Caco-2 (cell line): ENCODE measurements at regions not wholly inside any gene's neighbourhood (a gene's known extent, or its start where the extent isn't known, plus 50 kb on each side); places are given as distances from the start of the nearest gene placed in this dataset.

Experiments used
- BruUV-seq: library from RNA; stranded (reverse); fragments of 400-500 nt; replicated peaks from 2 replicates; lab custom pipeline; 2021; lab: Mats Ljungman, UMichigan
- CTCF ChIA-PET: fragments of 300-600 bp; sonication (Branson Sonifier 250); formaldehyde crosslinking; loops from one replicate; lab custom pipeline; 2022; ENCODE audit warnings: antibody characterized with exemption; lab: Charles Lee
- POLR2A ChIA-PET: fragments of 300-600 bp; sonication (Branson Sonifier 250); formaldehyde crosslinking; loops from one replicate; lab custom pipeline; 2022; ENCODE audit warnings: antibody characterized with exemption; lab: Charles Lee
- DNase-seq, 2 experiments: peaks; one replicate each; pipeline versions ENCODE4 v3.0.0 to v3.0.0-alpha.2; 2020 to 2022
- H3K27me3 ChIP-seq: replicated peaks from 2 replicates; pipeline ENCODE4 v1.6.0; 2011; ENCODE audit warnings: low read length; ENCODE audit not compliant: control insufficient read depth, insufficient read depth
- H3K36me3 ChIP-seq: 2 replicates; pipeline ENCODE4 v1.5.1; 2011; ENCODE audit warnings: low read length; ENCODE audit not compliant: control insufficient read depth, insufficient read depth
- H3K4me1 ChIP-seq: fragments of 250-450 bp; sonication (Bioruptor Pico); 2 replicates; pipeline ENCODE4 v1.5.1; 2020; ENCODE audit warnings: mild to moderate bottlenecking
- H3K4me3 ChIP-seq: 2 replicates; pipeline ENCODE4 v1.5.1; 2011; ENCODE audit warnings: low read depth, mild to moderate bottlenecking, control low read depth, low read length
- H3K9me3 ChIP-seq: fragments of 250-450 bp; sonication (Bioruptor Pico); 2 replicates; pipeline ENCODE4 v1.5.1; 2020; ENCODE audit warnings: mild to moderate bottlenecking, moderate library complexity
- H3K27ac Mint-ChIP-seq: one replicate; pipeline ENCODE4 v1.8.0; 2022; ENCODE audit warnings: mixed read lengths; ENCODE audit not compliant: unreplicated experiment
- H3K27me3 Mint-ChIP-seq: one replicate; pipeline ENCODE4 v1.8.0; 2022; ENCODE audit warnings: mixed read lengths; ENCODE audit not compliant: insufficient read depth, unreplicated experiment
- H3K36me3 Mint-ChIP-seq: one replicate; pipeline ENCODE4 v1.8.0; 2022; ENCODE audit warnings: mild to moderate bottlenecking, mixed read lengths; ENCODE audit not compliant: insufficient read depth, unreplicated experiment
- H3K4me1 Mint-ChIP-seq: one replicate; pipeline ENCODE4 v1.8.0; 2022; ENCODE audit warnings: low read depth, mixed read lengths; ENCODE audit not compliant: unreplicated experiment
- H3K4me3 Mint-ChIP-seq: one replicate; pipeline ENCODE4 v1.8.0; 2022; ENCODE audit warnings: mild to moderate bottlenecking, moderate library complexity, mixed read lengths; ENCODE audit not compliant: unreplicated experiment
- H3K9me3 Mint-ChIP-seq: one replicate; pipeline ENCODE4 v1.8.0; 2022; ENCODE audit warnings: mixed read lengths; ENCODE audit not compliant: unreplicated experiment
- CTCF ChIP-seq, 2 experiments: fragments of 200-600 bp in 1 of 2; IDR thresholded peaks; 1 replicate in 1 of 2; 2 replicates in 1 of 2; pipeline versions ENCODE4 v1.5.1 to v1.8.0; 2011 to 2022; ENCODE audit warnings: antibody characterized with exemption in 1 of 2, control low read depth in 1 of 2, inconsistent platforms in 1 of 2, low read depth in 1 of 2, low read length in 1 of 2, mild to moderate bottlenecking in 1 of 2, moderate library complexity in 1 of 2; ENCODE audit not compliant: insufficient read depth in 1 of 2, severe bottlenecking in 1 of 2, unreplicated experiment in 1 of 2
- intact Hi-C: fragments of 100-400 bp; cut with micrococcal nuclease; formaldehyde crosslinking; loops from one replicate; pipeline ENCODE4 v1.10.0; 2022; ENCODE audit not compliant: unreplicated experiment

GRCh38 chr22:27302501-27302900 lies 499.1 kb downstream of the MN1 start:
- Histone ChIP-seq H3K4me1 (no peaks in the 10 kb centered on the region), H3K36me3 (no peaks in the 10 kb centered on the region), H3K4me3 (no peak overlapping the region), H3K27me3 (no peaks in the 10 kb centered on the region), H3K9me3 (no peaks in the 10 kb centered on the region)
- Mint-ChIP-seq H3K27me3 (peaks cover 4% of the 10 kb centered on the region), H3K4me3 (no peak overlapping the region), H3K9me3 (no peaks in the 10 kb centered on the region), H3K27ac (no peak overlapping the region), H3K4me1 (no peaks in the 10 kb centered on the region), H3K36me3 (no peaks in the 10 kb centered on the region)
- no TSS peak for BruUV-seq
- no peak for TF ChIP-seq CTCF (IDR thresholded peaks at IDR 0.05; ENCODE audit: insufficient read depth in 1 of 2, low read depth in 1 of 2, low read length in 1 of 2, severe bottlenecking in 1 of 2, unreplicated experiment in 1 of 2)
- intact Hi-C loops: loop anchor here (2.0 kb wide), 1 partner anchor 66 kb away; no protein-coding TSS in a partner anchor
- ChIA-PET CTCF (interaction anchor here (0.6 kb wide), 1 partner anchor 1018 kb away, joined by 3 read pairs; no protein-coding TSS in a partner anchor), POLR2A (no interaction called here)
- DNase-seq: no peak

- Histone ChIP-seq H3K9me3 (no peaks in the 10 kb centered on the region), H3K4me1 (no peaks in the 10 kb centered on the region), H3K4me3 (no peak overlapping the region), H3K36me3 (no peaks in the 10 kb centered on the region), H3K27me3 (no peaks in the 10 kb centered on the region)
- H3K27me3 Mint-ChIP-seq: peaks cover 3% of the 10 kb centered on the region
- no peak for TF ChIP-seq CTCF (IDR thresholded peaks at IDR 0.05; ENCODE audit: insufficient read depth in 1 of 2, low read depth in 1 of 2, low read length in 1 of 2, severe bottlenecking in 1 of 2, unreplicated experiment in 1 of 2)
- no peak overlapping the region for H3K4me3 Mint-ChIP-seq
- no peak for DNase-seq
- CTCF ChIA-PET: no interaction called here
- intact Hi-C loops: loop anchor here (2.0 kb wide), 1 partner anchor 67 kb away; no protein-coding TSS in a partner anchor
- POLR2A ChIA-PET: no interaction called here
- no TSS peak for BruUV-seq
- no peaks in the 10 kb centered on the region for H3K4me1 Mint-ChIP-seq
- no peaks in the 10 kb centered on the region for H3K9me3 Mint-ChIP-seq
- no peak overlapping the region for H3K27ac Mint-ChIP-seq
- no peaks in the 10 kb centered on the region for H3K36me3 Mint-ChIP-seq
Observed at GRCh38 chr22:27303718-27304117, 497.8 kb downstream of the MN1 start.

GRCh38 chr22:27306771-27307170 lies 494.8 kb downstream of the MN1 start:
- H3K9me3 Mint-ChIP-seq: no peaks in the 10 kb centered on the region
- no peaks in the 10 kb centered on the region for H3K4me1 Mint-ChIP-seq
- no peaks in the 10 kb centered on the region for H3K36me3 Mint-ChIP-seq
- intact Hi-C loops: no loop called here
- no peak overlapping the region for H3K4me3 ChIP-seq
- no TSS peak for BruUV-seq
- DNase-seq: no peak
- H3K36me3 ChIP-seq: no peaks in the 10 kb centered on the region
- H3K27me3 Mint-ChIP-seq: no peaks in the 10 kb centered on the region
- H3K4me1 ChIP-seq: peaks cover under 1% of the 10 kb centered on the region; the same call in 1 of the 2 replicates
- no peaks in the 10 kb centered on the region for H3K27me3 ChIP-seq
- ChIA-PET CTCF (no interaction called here), POLR2A (no interaction called here)
- H3K4me3 Mint-ChIP-seq: no peak overlapping the region
- no peak for TF ChIP-seq CTCF (IDR thresholded peaks at IDR 0.05; ENCODE audit: insufficient read depth in 1 of 2, low read depth in 1 of 2, low read length in 1 of 2, severe bottlenecking in 1 of 2, unreplicated experiment in 1 of 2)
- H3K27ac Mint-ChIP-seq: no peak overlapping the region
- H3K9me3 ChIP-seq: no peaks in the 10 kb centered on the region
